ENCODE measurements at regions not wholly inside any gene's neighbourhood (a gene's known extent, or its start where the extent isn't known, plus 50 kb on each side); places are given as distances from the start of the nearest gene placed in this dataset.

DNA sequence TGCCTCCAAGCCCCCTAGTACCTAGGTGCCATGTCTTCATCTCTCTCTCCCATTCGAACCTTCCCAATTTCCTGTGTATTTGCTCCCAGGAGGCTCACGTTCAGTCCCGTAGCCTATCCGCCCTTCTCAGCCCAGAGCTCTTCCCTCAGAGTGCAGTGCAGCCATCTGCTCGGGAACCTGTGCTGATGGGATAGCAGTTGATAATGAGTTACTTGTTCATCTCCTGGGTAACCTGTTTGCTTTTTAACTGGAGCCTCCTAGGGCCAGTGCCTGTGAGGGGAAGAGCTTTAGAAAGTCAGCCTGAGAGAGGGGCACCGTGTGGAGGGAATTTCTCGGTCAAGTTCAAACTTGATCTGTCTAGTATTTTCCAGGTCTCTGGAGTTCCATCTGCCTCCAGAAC is 229.8 kb upstream of the IL12B start:
- TF ChIP-seq, protein P1, sequence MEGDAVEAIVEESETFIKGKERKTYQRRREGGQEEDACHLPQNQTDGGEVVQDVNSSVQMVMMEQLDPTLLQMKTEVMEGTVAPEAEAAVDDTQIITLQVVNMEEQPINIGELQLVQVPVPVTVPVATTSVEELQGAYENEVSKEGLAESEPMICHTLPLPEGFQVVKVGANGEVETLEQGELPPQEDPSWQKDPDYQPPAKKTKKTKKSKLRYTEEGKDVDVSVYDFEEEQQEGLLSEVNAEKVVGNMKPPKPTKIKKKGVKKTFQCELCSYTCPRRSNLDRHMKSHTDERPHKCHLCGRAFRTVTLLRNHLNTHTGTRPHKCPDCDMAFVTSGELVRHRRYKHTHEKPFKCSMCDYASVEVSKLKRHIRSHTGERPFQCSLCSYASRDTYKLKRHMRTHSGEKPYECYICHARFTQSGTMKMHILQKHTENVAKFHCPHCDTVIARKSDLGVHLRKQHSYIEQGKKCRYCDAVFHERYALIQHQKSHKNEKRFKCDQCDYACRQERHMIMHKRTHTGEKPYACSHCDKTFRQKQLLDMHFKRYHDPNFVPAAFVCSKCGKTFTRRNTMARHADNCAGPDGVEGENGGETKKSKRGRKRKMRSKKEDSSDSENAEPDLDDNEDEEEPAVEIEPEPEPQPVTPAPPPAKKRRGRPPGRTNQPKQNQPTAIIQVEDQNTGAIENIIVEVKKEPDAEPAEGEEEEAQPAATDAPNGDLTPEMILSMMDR (IDR thresholded peaks at IDR 0.05; ENCODE audit: extremely low read depth, low read depth, low read length) = no peak
- no peaks in the 10 kb centered on the region for H4K20me1 ChIP-seq (ENCODE audit: insufficient read depth, low read length)
- H3K9me3 ChIP-seq (ENCODE audit: low read depth, low read length) = no peaks in the 10 kb centered on the region
- H2AFZ ChIP-seq (ENCODE audit: low read length) = no peak overlapping the region
- H3K4me3 ChIP-seq (ENCODE audit: insufficient read depth, low read length) = no peak overlapping the region
- H3K4me2 ChIP-seq (ENCODE audit: insufficient read depth, low read length) = no peak overlapping the region
- no peaks in the 10 kb centered on the region for H3K36me3 ChIP-seq (ENCODE audit: insufficient read depth, low read length)
- H3K27ac ChIP-seq (ENCODE audit: low read depth, low read length) = no peak overlapping the region
- no peaks in the 10 kb centered on the region for H3K4me1 ChIP-seq (ENCODE audit: insufficient read depth, low read length)
- H3K79me2 ChIP-seq (ENCODE audit: insufficient read depth, low read length) = no peaks in the 10 kb centered on the region
- H3K27me3 ChIP-seq (ENCODE audit: insufficient read depth, low read length) = peaks cover 13% of the 10 kb centered on the region
- no peak for DNase-seq (ENCODE audit: insufficient read length, low spot score, missing footprints)

DNA sequence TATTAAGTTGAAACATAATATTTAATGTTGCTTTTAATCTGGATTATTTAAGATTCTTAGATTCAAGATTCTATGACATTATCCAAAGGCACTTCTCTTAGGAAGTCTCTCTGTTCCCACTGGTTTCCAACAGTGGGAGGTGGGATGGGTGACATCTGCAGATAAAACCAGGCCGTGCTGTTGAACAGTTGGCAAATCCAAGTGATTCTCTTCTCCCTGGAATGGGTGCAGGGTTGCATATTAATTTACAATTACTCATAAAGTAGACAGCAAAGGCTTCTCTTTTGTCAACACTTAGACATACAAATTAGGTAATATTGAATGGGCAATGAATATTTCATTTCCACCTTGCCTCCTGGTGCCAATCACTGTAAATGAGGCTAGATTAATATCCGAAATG is 233.7 kb upstream of the IL12B start:
- Histone ChIP-seq H3K4me1 (ENCODE audit: insufficient read depth, low read length) (no peaks in the 10 kb centered on the region), H2AFZ (ENCODE audit: low read length) (no peak overlapping the region), H3K27ac (ENCODE audit: low read depth, low read length) (no peak overlapping the region), H3K4me3 (ENCODE audit: insufficient read depth, low read length) (no peak overlapping the region), H3K36me3 (ENCODE audit: insufficient read depth, low read length) (no peaks in the 10 kb centered on the region), H3K79me2 (ENCODE audit: insufficient read depth, low read length) (no peaks in the 10 kb centered on the region), H3K9me3 (ENCODE audit: low read depth, low read length) (no peaks in the 10 kb centered on the region), H4K20me1 (ENCODE audit: insufficient read depth, low read length) (no peaks in the 10 kb centered on the region), H3K4me2 (ENCODE audit: insufficient read depth, low read length) (no peak overlapping the region), H3K27me3 (ENCODE audit: insufficient read depth, low read length) (peaks cover 16% of the 10 kb centered on the region)
- no peak for DNase-seq (ENCODE audit: insufficient read length, low spot score, missing footprints)
- TF ChIP-seq, protein P1 (IDR thresholded peaks at IDR 0.05; ENCODE audit: extremely low read depth, low read depth, low read length) = no peak

DNA sequence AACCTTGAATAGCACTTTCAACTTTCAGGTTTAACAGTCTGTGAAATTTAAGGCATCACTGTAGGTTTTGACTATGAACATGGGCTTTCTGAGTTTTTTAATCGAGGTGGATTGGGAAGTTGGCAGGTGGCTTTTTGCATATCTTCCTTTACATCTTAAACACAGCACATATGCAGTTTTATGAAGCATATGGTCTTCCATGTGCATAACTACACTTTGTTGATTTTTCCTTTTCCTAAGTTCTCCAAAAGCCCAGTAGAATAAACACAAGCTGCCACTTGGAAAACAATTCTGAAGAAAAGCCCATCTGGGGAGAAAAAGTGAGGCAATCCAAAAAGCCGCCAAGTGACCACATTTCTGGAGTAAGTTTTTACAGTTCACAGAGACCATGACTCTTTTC is 236.5 kb upstream of the IL12B start:
- no peaks in the 10 kb centered on the region for H3K9me3 ChIP-seq (ENCODE audit: low read depth, low read length)
- DNase-seq (ENCODE audit: insufficient read length, low spot score, missing footprints) = no peak
- H3K27me3 ChIP-seq (ENCODE audit: insufficient read depth, low read length) = peaks cover 2% of the 10 kb centered on the region
- no peaks in the 10 kb centered on the region for H3K79me2 ChIP-seq (ENCODE audit: insufficient read depth, low read length)
- H3K27ac ChIP-seq (ENCODE audit: low read depth, low read length) = no peak overlapping the region
- H2AFZ ChIP-seq (ENCODE audit: low read length) = no peak overlapping the region
- no peak overlapping the region for H3K4me2 ChIP-seq (ENCODE audit: insufficient read depth, low read length)
- TF ChIP-seq, protein P1 (IDR thresholded peaks at IDR 0.05; ENCODE audit: extremely low read depth, low read depth, low read length) = no peak
- no peak overlapping the region for H3K4me3 ChIP-seq (ENCODE audit: insufficient read depth, low read length)
- H3K4me1 ChIP-seq (ENCODE audit: insufficient read depth, low read length) = no peaks in the 10 kb centered on the region
- H3K36me3 ChIP-seq (ENCODE audit: insufficient read depth, low read length) = no peaks in the 10 kb centered on the region
- no peaks in the 10 kb centered on the region for H4K20me1 ChIP-seq (ENCODE audit: insufficient read depth, low read length)

DNA sequence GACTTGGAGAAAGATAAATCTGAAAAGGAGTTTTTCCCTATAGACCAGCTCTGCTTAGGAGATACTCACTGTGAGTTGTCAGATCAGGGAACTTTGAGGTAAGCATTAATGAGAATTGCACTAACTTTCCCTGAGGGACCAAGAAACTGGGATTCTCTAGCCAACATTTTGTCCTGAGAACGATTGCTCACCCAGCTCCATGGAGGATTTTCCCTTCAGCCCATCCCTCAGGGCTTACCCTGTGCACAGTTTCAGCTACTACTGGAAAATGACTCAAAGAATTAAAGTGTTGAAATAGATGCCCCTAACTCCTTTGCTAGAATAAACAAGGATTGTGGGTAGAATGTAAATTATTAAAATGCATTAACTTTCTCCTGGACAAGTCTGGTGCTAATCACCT is 237.2 kb upstream of the IL12B start:
- Histone ChIP-seq H3K79me2 (ENCODE audit: insufficient read depth, low read length) (no peaks in the 10 kb centered on the region), H3K4me3 (ENCODE audit: insufficient read depth, low read length) (no peak overlapping the region)
- TF ChIP-seq, protein P1 (IDR thresholded peaks at IDR 0.05; ENCODE audit: extremely low read depth, low read depth, low read length) = no peak

More for the DNA sequence above, 237.2 kb upstream of the IL12B start:
- Histone ChIP-seq H2AFZ (ENCODE audit: low read length) (no peak overlapping the region), H3K27ac (ENCODE audit: low read depth, low read length) (no peak overlapping the region), H3K4me1 (ENCODE audit: insufficient read depth, low read length) (no peaks in the 10 kb centered on the region), H3K27me3 (ENCODE audit: insufficient read depth, low read length) (peaks cover 2% of the 10 kb centered on the region), H4K20me1 (ENCODE audit: insufficient read depth, low read length) (no peaks in the 10 kb centered on the region), H3K36me3 (ENCODE audit: insufficient read depth, low read length) (no peaks in the 10 kb centered on the region), H3K4me2 (ENCODE audit: insufficient read depth, low read length) (no peak overlapping the region), H3K9me3 (ENCODE audit: low read depth, low read length) (no peaks in the 10 kb centered on the region)
- no peak for DNase-seq (ENCODE audit: insufficient read length, low spot score, missing footprints)

Data from osteoblast (primary cell).